ENCODE measurements at regions not wholly inside any gene's neighbourhood (a gene's known extent, or its start where the extent isn't known, plus 50 kb on each side); places are given as distances from the start of the nearest gene placed in this dataset.
A peak's percentile ranks its signal among the peaks of the same experiment; 100 is the strongest.

DNA sequence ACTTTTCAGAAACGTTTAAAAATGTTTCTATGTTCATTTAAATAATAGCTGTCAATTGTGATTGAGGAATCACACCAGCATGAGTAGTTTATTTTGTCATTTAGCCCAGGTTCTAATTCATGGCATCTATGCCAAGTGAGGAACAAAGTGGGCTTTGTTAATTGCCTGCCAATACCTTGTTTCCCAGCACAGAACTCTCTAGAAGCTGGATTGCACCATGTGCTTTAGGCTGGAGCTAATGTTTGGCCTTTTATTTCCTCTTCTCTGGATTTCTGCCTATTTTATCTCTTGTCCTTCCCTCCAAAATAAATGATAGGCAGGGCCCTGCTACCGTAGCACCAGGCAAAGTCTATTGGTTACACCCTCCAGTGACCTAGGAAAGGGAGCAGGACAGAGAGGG, 109.9 kb upstream of the ITGB1 start:
- Histone ChIP-seq H3K4me3 (ENCODE audit: control insufficient read depth in 2 of 3, extremely low read depth in 1 of 3, insufficient read depth in 2 of 3, low read depth in 1 of 3, low read length in 3 of 3) (no peak overlapping the region), H2AFZ (ENCODE audit: control insufficient read depth, low read length) (no peak overlapping the region), H3K4me1 (ENCODE audit: control insufficient read depth, extremely low read depth, insufficient read depth, low read length) (no peaks in the 10 kb centered on the region), H3K27me3 (ENCODE audit: control insufficient read depth, extremely low read depth, insufficient read depth, low read length) (no peaks in the 10 kb centered on the region), H4K20me1 (ENCODE audit: control insufficient read depth, extremely low read depth, insufficient read depth, low read length) (no peaks in the 10 kb centered on the region), H3K79me2 (ENCODE audit: control insufficient read depth, insufficient read depth, low read length) (no peaks in the 10 kb centered on the region), H3K9me3 (ENCODE audit: control insufficient read depth, low read depth, low read length) (no peaks in the 10 kb centered on the region), H3K9ac (ENCODE audit: control insufficient read depth, extremely low read depth, insufficient read depth, low read length) (no peak overlapping the region), H3K36me3 (ENCODE audit: control insufficient read depth in 2 of 2, extremely low read depth in 1 of 2, insufficient read depth in 2 of 2, low read length in 2 of 2) (no peaks in the 10 kb centered on the region), H3K9me1 (ENCODE audit: control insufficient read depth, extremely low read depth, insufficient read depth, low read length) (no peaks in the 10 kb centered on the region), H3K27ac (ENCODE audit: control insufficient read depth, insufficient read depth, low read length) (no peak overlapping the region), H3K4me2 (ENCODE audit: control insufficient read depth, extremely low read depth, insufficient read depth, low read depth, low read length) (no peak overlapping the region)
- TF ChIP-seq EZH2 (IDR thresholded peaks at IDR 0.05; ENCODE audit: low read length) (no peak), CTCF (optimal IDR thresholded peaks at IDR 0.05 in 1 of 3, IDR thresholded peaks at IDR 0.05 in 1 of 3, conservative IDR thresholded peaks at IDR 0.05 in 1 of 3; ENCODE audit: extremely low read depth in 1 of 3, insufficient read depth in 2 of 3, low read length in 3 of 3) (no peak)
- DNase-seq (ENCODE audit: low read depth, low spot score) = no peak
- dilution Hi-C loops (cut with MboI; ENCODE audit: extremely low pct_ligation_motif_present, low sequenced_read_pairs) = no loop called here
- no peak for FAIRE-seq

- Histone ChIP-seq H3K4me2 (ENCODE audit: control insufficient read depth, extremely low read depth, insufficient read depth, low read depth, low read length) (no peak overlapping the region), H3K4me1 (ENCODE audit: control insufficient read depth, extremely low read depth, insufficient read depth, low read length) (no peaks in the 10 kb centered on the region), H2AFZ (ENCODE audit: control insufficient read depth, low read length) (no peak overlapping the region), H4K20me1 (ENCODE audit: control insufficient read depth, extremely low read depth, insufficient read depth, low read length) (no peaks in the 10 kb centered on the region), H3K79me2 (ENCODE audit: control insufficient read depth, insufficient read depth, low read length) (no peaks in the 10 kb centered on the region), H3K9me1 (ENCODE audit: control insufficient read depth, extremely low read depth, insufficient read depth, low read length) (no peaks in the 10 kb centered on the region), H3K4me3 (ENCODE audit: control insufficient read depth in 2 of 3, extremely low read depth in 1 of 3, insufficient read depth in 2 of 3, low read depth in 1 of 3, low read length in 3 of 3) (no peak overlapping the region), H3K9ac (ENCODE audit: control insufficient read depth, extremely low read depth, insufficient read depth, low read length) (no peak overlapping the region), H3K36me3 (ENCODE audit: control insufficient read depth in 2 of 2, extremely low read depth in 1 of 2, insufficient read depth in 2 of 2, low read length in 2 of 2) (no peaks in the 10 kb centered on the region), H3K27ac (ENCODE audit: control insufficient read depth, insufficient read depth, low read length) (no peak overlapping the region), H3K9me3 (ENCODE audit: control insufficient read depth, low read depth, low read length) (no peaks in the 10 kb centered on the region), H3K27me3 (ENCODE audit: control insufficient read depth, extremely low read depth, insufficient read depth, low read length) (no peaks in the 10 kb centered on the region)
- dilution Hi-C loops (cut with MboI; ENCODE audit: extremely low pct_ligation_motif_present, low sequenced_read_pairs) = no loop called here
- FAIRE-seq (peak; percentile 55), DNase-seq (ENCODE audit: low read depth, low spot score) (no peak)
- no peak for TF ChIP-seq CTCF (optimal IDR thresholded peaks at IDR 0.05 in 1 of 3, IDR thresholded peaks at IDR 0.05 in 1 of 3, conservative IDR thresholded peaks at IDR 0.05 in 1 of 3; ENCODE audit: extremely low read depth in 1 of 3, insufficient read depth in 2 of 3, low read length in 3 of 3)
- no peak for TF ChIP-seq EZH2 (IDR thresholded peaks at IDR 0.05; ENCODE audit: low read length)
Measured at GRCh38 chr10:33067481-33067880, 109.5 kb upstream of the ITGB1 start.
